ENCODE measurements at regions not wholly inside any gene's neighbourhood (a gene's known extent, or its start where the extent isn't known, plus 50 kb on each side); places are given as distances from the start of the nearest gene placed in this dataset.

- no peaks in the 10 kb centered on the region for H3K9me3 ChIP-seq (ENCODE audit: control insufficient read depth, low read depth, low read length)
- no peak overlapping the region for H3K27ac ChIP-seq (ENCODE audit: low read length)
- H3K4me1 ChIP-seq (ENCODE audit: control insufficient read depth, insufficient read depth, low read length): no peaks in the 10 kb centered on the region
- WGBS (ENCODE audit: insufficient coverage, low lambda C conversion rate): no CpG with 5 or more reads among the region's 3 CpGs
- H3K4me3 ChIP-seq (ENCODE audit: low read length): no peak overlapping the region
- no peaks in the 10 kb centered on the region for H3K27me3 ChIP-seq (ENCODE audit: control insufficient read depth, insufficient read depth, low read length)
- DNase-seq: no peak
- no peaks in the 10 kb centered on the region for H3K36me3 ChIP-seq (ENCODE audit: control insufficient read depth, insufficient read depth, low read length)
These were observed 310.7 kb upstream of the NCAM1 start for GRCh38 chr11:112650527-112650926.

- Histone ChIP-seq H3K27me3 (ENCODE audit: control insufficient read depth, insufficient read depth, low read length) (no peaks in the 10 kb centered on the region), H3K36me3 (ENCODE audit: control insufficient read depth, insufficient read depth, low read length) (no peaks in the 10 kb centered on the region), H3K9me3 (ENCODE audit: control insufficient read depth, low read depth, low read length) (no peaks in the 10 kb centered on the region), H3K4me1 (ENCODE audit: control insufficient read depth, insufficient read depth, low read length) (no peaks in the 10 kb centered on the region), H3K27ac (ENCODE audit: low read length) (no peak overlapping the region), H3K4me3 (ENCODE audit: low read length) (no peak overlapping the region)
- DNase-seq: no peak
These were observed 309.8 kb upstream of the NCAM1 start for GRCh38 chr11:112651386-112651785.

GRCh38 chr11:112652786-112653390, 308.3 kb upstream of the NCAM1 start:
- WGBS (ENCODE audit: insufficient coverage, low lambda C conversion rate): 83% methylated on average over 2 of the region's 3 CpGs
- Histone ChIP-seq H3K4me3 (ENCODE audit: low read length) (no peak overlapping the region), H3K9me3 (ENCODE audit: control insufficient read depth, low read depth, low read length) (no peaks in the 10 kb centered on the region), H3K27me3 (ENCODE audit: control insufficient read depth, insufficient read depth, low read length) (no peaks in the 10 kb centered on the region), H3K27ac (ENCODE audit: low read length) (no peak overlapping the region), H3K36me3 (ENCODE audit: control insufficient read depth, insufficient read depth, low read length) (no peaks in the 10 kb centered on the region), H3K4me1 (ENCODE audit: control insufficient read depth, insufficient read depth, low read length) (no peaks in the 10 kb centered on the region)
- DNase-seq: no peak

DNA sequence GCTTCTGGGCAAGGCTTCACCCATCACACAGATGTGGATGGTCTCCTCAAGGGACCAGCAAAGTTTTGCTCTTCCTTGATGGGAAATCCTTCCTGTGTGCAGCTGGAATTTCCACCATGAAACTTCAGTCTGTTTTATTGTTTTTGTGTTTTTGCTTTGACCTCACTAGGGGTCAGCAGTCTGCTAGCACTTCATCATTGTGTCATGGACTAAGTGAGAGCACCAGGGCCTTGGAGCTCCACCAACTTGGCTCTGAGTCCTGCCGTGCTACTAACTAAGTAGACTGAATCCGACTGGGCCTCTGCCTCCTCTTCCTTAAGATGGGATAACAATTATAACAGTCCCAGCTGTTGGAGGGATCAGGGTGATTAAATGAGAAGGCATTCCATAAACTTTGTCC, 305.8 kb upstream of the NCAM1 start:
- Histone ChIP-seq H3K4me3 (ENCODE audit: low read length) (no peak overlapping the region), H3K27ac (ENCODE audit: low read length) (no peak overlapping the region), H3K9me3 (ENCODE audit: control insufficient read depth, low read depth, low read length) (no peaks in the 10 kb centered on the region), H3K36me3 (ENCODE audit: control insufficient read depth, insufficient read depth, low read length) (no peaks in the 10 kb centered on the region), H3K4me1 (ENCODE audit: control insufficient read depth, insufficient read depth, low read length) (no peaks in the 10 kb centered on the region), H3K27me3 (ENCODE audit: control insufficient read depth, insufficient read depth, low read length) (no peaks in the 10 kb centered on the region)
- WGBS (ENCODE audit: insufficient coverage, low lambda C conversion rate): no CpG with 5 or more reads among the region's 2 CpGs
- peak; percentile 19 to 27 for DNase-seq

- no peaks in the 10 kb centered on the region for H3K4me1 ChIP-seq (ENCODE audit: control insufficient read depth, insufficient read depth, low read length)
- DNase-seq: no peak
- H3K36me3 ChIP-seq (ENCODE audit: control insufficient read depth, insufficient read depth, low read length): no peaks in the 10 kb centered on the region
- H3K9me3 ChIP-seq (ENCODE audit: control insufficient read depth, low read depth, low read length): no peaks in the 10 kb centered on the region
- no peak overlapping the region for H3K27ac ChIP-seq (ENCODE audit: low read length)
- H3K4me3 ChIP-seq (ENCODE audit: low read length): no peak overlapping the region
- H3K27me3 ChIP-seq (ENCODE audit: control insufficient read depth, insufficient read depth, low read length): no peaks in the 10 kb centered on the region
- no CpG with 5 or more reads among the region's 6 CpGs for WGBS (ENCODE audit: insufficient coverage, low lambda C conversion rate)
These were observed 304.3 kb upstream of the NCAM1 start for GRCh38 chr11:112656772-112657428.

- Histone ChIP-seq H3K27ac (ENCODE audit: low read length) (no peak overlapping the region), H3K4me1 (ENCODE audit: control insufficient read depth, insufficient read depth, low read length) (no peaks in the 10 kb centered on the region), H3K9me3 (ENCODE audit: control insufficient read depth, low read depth, low read length) (no peaks in the 10 kb centered on the region), H3K27me3 (ENCODE audit: control insufficient read depth, insufficient read depth, low read length) (no peaks in the 10 kb centered on the region), H3K4me3 (ENCODE audit: low read length) (no peak overlapping the region), H3K36me3 (ENCODE audit: control insufficient read depth, insufficient read depth, low read length) (no peaks in the 10 kb centered on the region)
- no peak for DNase-seq
- WGBS (ENCODE audit: insufficient coverage, low lambda C conversion rate): no CpG with 5 or more reads among the region's 3 CpGs
These were observed 302.8 kb upstream of the NCAM1 start for GRCh38 chr11:112658431-112658878.

DNA sequence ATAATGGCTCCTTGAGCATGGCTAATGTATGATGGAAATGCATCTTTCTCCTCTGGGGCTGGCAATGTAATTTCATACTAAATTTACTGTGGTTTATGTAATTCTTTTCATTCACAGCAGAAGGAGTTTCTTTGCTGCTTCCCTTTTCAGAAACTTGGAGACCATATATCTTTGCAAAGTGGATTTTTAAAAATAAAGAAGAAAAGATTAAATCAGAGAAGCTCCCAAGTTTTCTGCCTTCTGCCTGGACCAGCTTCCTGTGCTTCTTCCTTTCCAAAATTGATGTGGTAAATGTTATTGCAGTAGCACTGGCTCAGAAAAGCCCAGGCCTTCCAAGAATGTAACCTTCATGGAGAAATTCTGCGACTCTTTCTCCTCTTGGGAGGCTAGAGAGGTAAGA, 300.1 kb upstream of the NCAM1 start:
- H3K36me3 ChIP-seq (ENCODE audit: control insufficient read depth, insufficient read depth, low read length): no peaks in the 10 kb centered on the region
- no CpG with 5 or more reads among the region's 1 CpG for WGBS (ENCODE audit: insufficient coverage, low lambda C conversion rate)
- no peak overlapping the region for H3K4me3 ChIP-seq (ENCODE audit: low read length)
- H3K9me3 ChIP-seq (ENCODE audit: control insufficient read depth, low read depth, low read length): no peaks in the 10 kb centered on the region
- no peak overlapping the region for H3K27ac ChIP-seq (ENCODE audit: low read length)
- no peaks in the 10 kb centered on the region for H3K4me1 ChIP-seq (ENCODE audit: control insufficient read depth, insufficient read depth, low read length)
- no peak for DNase-seq
- H3K27me3 ChIP-seq (ENCODE audit: control insufficient read depth, insufficient read depth, low read length): no peaks in the 10 kb centered on the region

GRCh38 chr11:112661571-112661970, 299.6 kb upstream of the NCAM1 start:
- Histone ChIP-seq H3K27ac (ENCODE audit: low read length) (no peak overlapping the region), H3K4me3 (ENCODE audit: low read length) (no peak overlapping the region), H3K4me1 (ENCODE audit: control insufficient read depth, insufficient read depth, low read length) (no peaks in the 10 kb centered on the region), H3K27me3 (ENCODE audit: control insufficient read depth, insufficient read depth, low read length) (no peaks in the 10 kb centered on the region), H3K36me3 (ENCODE audit: control insufficient read depth, insufficient read depth, low read length) (no peaks in the 10 kb centered on the region), H3K9me3 (ENCODE audit: control insufficient read depth, low read depth, low read length) (no peaks in the 10 kb centered on the region)
- WGBS (ENCODE audit: insufficient coverage, low lambda C conversion rate): no CpG with 5 or more reads among the region's 4 CpGs
- DNase-seq: no peak

GRCh38 chr11:112662554-112662953, 298.7 kb upstream of the NCAM1 start:
- H3K27me3 ChIP-seq (ENCODE audit: control insufficient read depth, insufficient read depth, low read length): no peaks in the 10 kb centered on the region
- H3K4me3 ChIP-seq (ENCODE audit: low read length): no peak overlapping the region
- H3K4me1 ChIP-seq (ENCODE audit: control insufficient read depth, insufficient read depth, low read length): no peaks in the 10 kb centered on the region
- no peak for DNase-seq
- H3K36me3 ChIP-seq (ENCODE audit: control insufficient read depth, insufficient read depth, low read length): no peaks in the 10 kb centered on the region
- no peaks in the 10 kb centered on the region for H3K9me3 ChIP-seq (ENCODE audit: control insufficient read depth, low read depth, low read length)
- no peak overlapping the region for H3K27ac ChIP-seq (ENCODE audit: low read length)
- no CpG with 5 or more reads among the region's 2 CpGs for WGBS (ENCODE audit: insufficient coverage, low lambda C conversion rate)

DNA sequence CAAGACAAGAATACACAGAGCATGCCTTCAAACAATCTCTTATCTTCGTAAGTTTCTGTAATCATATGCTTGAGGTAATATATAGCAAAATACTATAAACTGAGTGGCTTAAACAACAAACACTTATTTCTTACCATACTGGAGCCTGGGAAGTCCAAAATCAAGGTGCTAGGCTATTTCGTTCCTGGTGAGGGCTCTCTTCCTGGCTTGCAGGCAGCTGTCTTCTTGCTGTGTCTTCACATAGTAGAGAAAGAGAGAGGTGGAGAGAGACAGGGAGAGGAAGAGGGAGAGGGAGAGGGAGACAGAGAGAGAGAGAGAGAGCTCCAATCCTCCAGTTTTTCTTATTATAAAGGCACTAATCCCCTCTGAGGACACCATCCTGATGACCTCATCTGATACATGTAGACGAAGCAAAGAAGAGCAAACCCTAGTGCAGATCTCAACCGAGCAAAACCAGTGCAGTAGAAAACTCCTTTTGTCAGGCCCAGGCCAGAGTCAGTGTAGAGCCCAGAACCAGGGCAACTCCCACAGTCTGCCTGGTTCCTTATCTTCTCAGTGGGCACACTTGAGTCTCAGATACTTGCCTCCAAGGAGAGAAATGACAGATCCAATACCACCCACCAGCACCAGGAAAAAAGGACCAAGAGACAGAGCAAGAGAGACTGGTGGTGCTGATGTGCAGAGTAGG, 297.1 kb upstream of the NCAM1 start:
- Histone ChIP-seq H3K36me3 (ENCODE audit: control insufficient read depth, insufficient read depth, low read length) (no peaks in the 10 kb centered on the region), H3K4me3 (ENCODE audit: low read length) (no peak overlapping the region), H3K4me1 (ENCODE audit: control insufficient read depth, insufficient read depth, low read length) (no peaks in the 10 kb centered on the region), H3K9me3 (ENCODE audit: control insufficient read depth, low read depth, low read length) (no peaks in the 10 kb centered on the region), H3K27ac (ENCODE audit: low read length) (no peak overlapping the region), H3K27me3 (ENCODE audit: control insufficient read depth, insufficient read depth, low read length) (no peaks in the 10 kb centered on the region)
- DNase-seq: no peak
- WGBS (ENCODE audit: insufficient coverage, low lambda C conversion rate): 88% methylated on average over 1 of the region's 4 CpGs

Data from large intestine (tissue), 3 donors.